Mesenchymal stem cell (in vitro differentiated cells and primary cell): ENCODE measurements at regions not wholly inside any gene's neighbourhood (a gene's known extent, or its start where the extent isn't known, plus 50 kb on each side); places are given as distances from the start of the nearest gene placed in this dataset.
A peak's percentile ranks its signal among the peaks of the same experiment; 100 is the strongest.

Source experiments
- DNase-seq: peaks from one replicate; pipeline ENCODE4 v3.0.0-alpha.2; 2013
- H2AFZ ChIP-seq: one replicate; pipeline ENCODE4 v1.6.1; 2013; ENCODE audit warnings: low read depth, mild to moderate bottlenecking, control low read depth, inconsistent platforms, low read length, moderate library complexity
- H2AK5ac ChIP-seq: 2 replicates; pipeline ENCODE4 v1.6.1; 2013; ENCODE audit warnings: low read length, moderate library complexity, mild to moderate bottlenecking, inconsistent platforms; ENCODE audit not compliant: severe bottlenecking
- H2BK120ac ChIP-seq: one replicate; pipeline ENCODE4 v1.6.1; 2013; ENCODE audit warnings: low read depth, mild to moderate bottlenecking, inconsistent platforms, low read length, moderate library complexity
- H2BK12ac ChIP-seq, 2 experiments: one replicate each; pipeline ENCODE4 v1.6.1; 2013; ENCODE audit warnings: inconsistent platforms in 2 of 2, low read length in 2 of 2, mild to moderate bottlenecking in 2 of 2, moderate library complexity in 2 of 2, control low read depth in 1 of 2
- H2BK15ac ChIP-seq: one replicate; pipeline ENCODE4 v1.6.1; 2013; ENCODE audit warnings: mild to moderate bottlenecking, low read depth, inconsistent platforms; ENCODE audit not compliant: poor library complexity, severe bottlenecking
- H2BK5ac ChIP-seq: 2 replicates; pipeline ENCODE4 v1.6.1; 2013; ENCODE audit warnings: low read depth, mild to moderate bottlenecking, low read length, control low read depth, inconsistent platforms; ENCODE audit not compliant: poor library complexity, severe bottlenecking
- H3K14ac ChIP-seq, 2 experiments: one replicate each; pipeline ENCODE4 v1.6.1; 2013; ENCODE audit warnings: inconsistent platforms in 2 of 2, low read length in 2 of 2, control low read depth in 1 of 2, mild to moderate bottlenecking in 1 of 2, moderate library complexity in 1 of 2
- H3K18ac ChIP-seq, 2 experiments: one replicate each; pipeline ENCODE4 v1.6.1; 2013; ENCODE audit warnings: inconsistent platforms in 2 of 2, low read length in 2 of 2, control low read depth in 1 of 2, low read depth in 1 of 2, mild to moderate bottlenecking in 1 of 2
- H3K23ac ChIP-seq, 2 experiments: one replicate each; pipeline ENCODE4 v1.6.1; 2013; ENCODE audit warnings: inconsistent platforms in 2 of 2, low read length in 2 of 2, mild to moderate bottlenecking in 2 of 2, moderate library complexity in 2 of 2, control low read depth in 1 of 2
- H3K27ac ChIP-seq: 2 replicates; pipeline ENCODE4 v1.5.1; 2013; ENCODE audit warnings: mild to moderate bottlenecking, moderate library complexity, low read length, control low read depth, inconsistent platforms; ENCODE audit not compliant: poor library complexity, severe bottlenecking
- H3K27me3 ChIP-seq, 2 experiments: 2 replicates each; pipeline versions ENCODE4 v1.6.1 to v1.7.0; 2013; ENCODE audit warnings: low read length in 2 of 2, mild to moderate bottlenecking in 2 of 2, moderate library complexity in 2 of 2, control low read depth in 1 of 2, inconsistent platforms in 1 of 2; ENCODE audit not compliant: control insufficient read depth in 1 of 2, insufficient read depth in 1 of 2
- H3K36me3 ChIP-seq, 2 experiments: 2 replicates each; pipeline versions ENCODE4 v1.6.1 to v1.7.0; 2013; ENCODE audit warnings: low read length in 2 of 2, control low read depth in 1 of 2, inconsistent platforms in 1 of 2, low read depth in 1 of 2, mild to moderate bottlenecking in 1 of 2; ENCODE audit not compliant: insufficient read depth in 2 of 2, control insufficient read depth in 1 of 2
- H3K4ac ChIP-seq, 2 experiments: one replicate each; pipeline ENCODE4 v1.6.1; 2013; ENCODE audit warnings: inconsistent platforms in 2 of 2, low read length in 2 of 2, mild to moderate bottlenecking in 2 of 2, moderate library complexity in 2 of 2, control low read depth in 1 of 2, low read depth in 1 of 2
- H3K4me1 ChIP-seq: 2 replicates; pipeline ENCODE4 v1.6.1; 2013; ENCODE audit warnings: low read depth, low read length, control low read depth; ENCODE audit not compliant: control insufficient read depth, insufficient read depth
- H3K4me2 ChIP-seq: 2 replicates; pipeline ENCODE4 v1.6.1; 2013; ENCODE audit warnings: low read length, mild to moderate bottlenecking, inconsistent platforms; ENCODE audit not compliant: poor library complexity, severe bottlenecking
- H3K4me3 ChIP-seq, 2 experiments: 2 replicates each; pipeline versions ENCODE4 v1.5.1 to v1.7.0; 2013; ENCODE audit warnings: low read length in 2 of 2, mild to moderate bottlenecking in 2 of 2, control low read depth in 1 of 2, low read depth in 1 of 2; ENCODE audit not compliant: insufficient read depth in 1 of 2
- H3K79me1 ChIP-seq: replicated peaks from 2 replicates; pipeline ENCODE4 v1.6.1; 2013; ENCODE audit warnings: mild to moderate bottlenecking, control low read depth, low read length, inconsistent platforms; ENCODE audit not compliant: poor library complexity, severe bottlenecking
- H3K9ac ChIP-seq: 2 replicates; pipeline ENCODE4 v1.7.0; 2013; ENCODE audit warnings: mild to moderate bottlenecking, low read length, moderate library complexity
- H3K9me3 ChIP-seq: 2 replicates; pipeline ENCODE4 v1.7.0; 2013; ENCODE audit warnings: mild to moderate bottlenecking, low read length; ENCODE audit not compliant: control insufficient read depth
- H4K8ac ChIP-seq: one replicate; pipeline ENCODE4 v1.6.1; 2013; ENCODE audit warnings: inconsistent platforms, mild to moderate bottlenecking, low read length, moderate library complexity
- H4K91ac ChIP-seq: one replicate; pipeline ENCODE4 v1.6.1; 2013; ENCODE audit warnings: mild to moderate bottlenecking, low read length, inconsistent platforms
- WGBS: methylation state at CpG from one replicate; pipeline ENCODE4 v1.1.7; 2013; ENCODE audit warnings: mixed read lengths; 5-methylcytosine and 5-hydroxymethylcytosine counted together

DNA sequence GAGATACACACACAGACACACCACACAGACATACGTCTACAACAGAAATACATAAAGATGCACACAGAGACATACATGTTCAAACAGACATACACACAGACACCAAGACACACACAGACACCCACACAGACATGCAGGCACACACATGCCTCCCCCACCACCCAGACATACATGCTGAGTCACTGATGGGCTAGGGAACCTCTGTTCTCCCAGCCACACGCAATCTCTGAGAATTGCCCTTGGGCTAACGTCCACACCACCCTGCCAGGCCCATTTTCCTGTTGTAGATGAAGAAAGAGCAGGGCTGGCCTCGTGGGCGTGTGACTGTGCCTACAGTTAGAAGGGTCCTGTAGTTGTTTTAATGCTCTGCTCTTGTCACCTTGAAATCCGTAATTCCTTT, 261.9 kb downstream of the KCNRG start:
- no peak overlapping the region for H3K27ac ChIP-seq
- no peak overlapping the region for H2BK120ac ChIP-seq
- no peak overlapping the region for H2BK15ac ChIP-seq
- H2BK12ac ChIP-seq: no peak overlapping the region
- no peak overlapping the region for H2AFZ ChIP-seq
- H3K9me3 ChIP-seq: no peaks in the 10 kb centered on the region
- H3K4ac ChIP-seq: no peak overlapping the region
- H3K18ac ChIP-seq: no peak overlapping the region
- no peak for DNase-seq
- no peaks in the 10 kb centered on the region for H3K36me3 ChIP-seq
- H2BK5ac ChIP-seq: no peak overlapping the region
- no peaks in the 10 kb centered on the region for H3K79me1 ChIP-seq
- H3K4me3 ChIP-seq: no peak overlapping the region
- no peak overlapping the region for H2AK5ac ChIP-seq
- no peak overlapping the region for H3K9ac ChIP-seq
- H3K14ac ChIP-seq: peak overlapping the region in 1 of 2 experiments; percentile 64
- H3K27me3 ChIP-seq: no peaks in the 10 kb centered on the region
- H3K4me2 ChIP-seq: no peak overlapping the region
- H4K91ac ChIP-seq: peak overlapping the region; percentile 41
- no peak overlapping the region for H4K8ac ChIP-seq
- no peak overlapping the region for H3K23ac ChIP-seq
- no peaks in the 10 kb centered on the region for H3K4me1 ChIP-seq
- 93% methylated on average over 6 of the region's 6 CpGs for WGBS

GRCh38 chr13:50277906-50278305, 262.7 kb downstream of the KCNRG start:
- no peak overlapping the region for H2BK5ac ChIP-seq
- no peak overlapping the region for H2BK120ac ChIP-seq
- no peak overlapping the region for H2BK12ac ChIP-seq
- H3K18ac ChIP-seq: no peak overlapping the region
- H2AFZ ChIP-seq: no peak overlapping the region
- H3K9ac ChIP-seq: no peak overlapping the region
- H4K91ac ChIP-seq: no peak overlapping the region
- 89% methylated on average over 7 of the region's 7 CpGs for WGBS
- no peaks in the 10 kb centered on the region for H3K9me3 ChIP-seq
- no peak overlapping the region for H3K4me2 ChIP-seq
- H2AK5ac ChIP-seq: no peak overlapping the region
- H3K14ac ChIP-seq: no peak overlapping the region
- no peak overlapping the region for H3K23ac ChIP-seq
- no peaks in the 10 kb centered on the region for H3K36me3 ChIP-seq
- no peak overlapping the region for H3K27ac ChIP-seq
- no peak overlapping the region for H3K4ac ChIP-seq
- H3K4me1 ChIP-seq: no peaks in the 10 kb centered on the region
- H2BK15ac ChIP-seq: no peak overlapping the region
- no peaks in the 10 kb centered on the region for H3K79me1 ChIP-seq
- no peak overlapping the region for H4K8ac ChIP-seq
- no peak for DNase-seq
- no peaks in the 10 kb centered on the region for H3K27me3 ChIP-seq
- H3K4me3 ChIP-seq: no peak overlapping the region

DNA sequence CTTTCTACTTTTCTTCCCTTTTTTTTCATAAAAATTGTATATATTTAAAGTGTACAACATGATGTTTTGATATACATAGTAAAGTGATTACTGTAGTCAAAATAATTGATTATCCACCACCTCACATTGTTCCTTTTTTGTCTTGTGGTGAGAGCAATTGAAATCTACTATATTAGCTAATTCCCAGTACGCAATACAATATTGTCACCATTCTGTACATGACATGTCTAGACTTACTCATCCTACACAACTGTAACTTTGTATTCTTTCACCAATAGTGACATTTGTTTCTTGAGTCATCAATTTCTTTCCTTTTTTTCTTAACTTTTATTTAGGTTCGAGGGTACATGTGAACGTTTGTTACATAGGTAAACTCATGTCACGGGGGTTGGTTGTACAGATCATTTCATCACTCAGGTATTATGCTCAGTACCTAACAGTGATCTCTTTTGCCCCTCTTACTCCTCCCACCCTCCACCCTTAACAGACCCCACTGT, 265.2 kb downstream of the KCNRG start:
- Histone ChIP-seq H3K9me3 (no peaks in the 10 kb centered on the region), H3K4me1 (no peaks in the 10 kb centered on the region), H2BK15ac (no peak overlapping the region), H2BK12ac (no peak overlapping the region), H2AK5ac (no peak overlapping the region), H3K23ac (no peak overlapping the region), H3K4me2 (no peak overlapping the region), H3K36me3 (no peaks in the 10 kb centered on the region), H3K27ac (no peak overlapping the region), H3K18ac (no peak overlapping the region), H3K27me3 (no peaks in the 10 kb centered on the region), H3K9ac (no peak overlapping the region), H2BK5ac (no peak overlapping the region), H4K8ac (no peak overlapping the region), H2BK120ac (no peak overlapping the region), H3K14ac (no peak overlapping the region), H3K4me3 (no peak overlapping the region), H3K4ac (no peak overlapping the region), H4K91ac (no peak overlapping the region), H3K79me1 (no peaks in the 10 kb centered on the region), H2AFZ (no peak overlapping the region)
- DNase-seq: no peak
- 96% methylated on average over 4 of the region's 4 CpGs for WGBS

DNA sequence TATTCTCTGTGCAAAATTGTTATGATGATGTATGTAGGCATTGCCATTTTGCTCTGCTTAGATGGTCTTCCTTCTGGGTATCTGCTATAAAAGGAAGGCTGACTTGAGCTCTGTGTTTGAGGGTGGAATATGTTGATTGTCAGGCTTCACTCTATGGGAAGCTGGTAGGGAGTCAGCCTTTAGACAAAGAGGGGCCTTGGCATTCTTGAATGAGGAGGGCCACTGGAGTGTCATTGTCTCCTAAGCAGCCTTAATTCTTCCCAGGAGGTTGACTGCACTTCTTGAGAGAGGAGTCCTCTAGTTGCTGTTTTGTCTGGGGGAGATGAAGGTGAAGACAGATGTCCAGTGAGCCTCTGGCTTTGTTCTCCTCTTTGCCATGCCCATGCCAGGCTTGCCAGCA, 266.8 kb downstream of the KCNRG start:
- Histone ChIP-seq H2BK5ac (no peak overlapping the region), H2AFZ (no peak overlapping the region), H3K18ac (no peak overlapping the region), H3K4me2 (no peak overlapping the region), H3K14ac (peak overlapping the region in 1 of 2 experiments; percentile 32), H2AK5ac (no peak overlapping the region), H3K36me3 (no peaks in the 10 kb centered on the region), H3K4me3 (no peak overlapping the region), H3K27me3 (no peaks in the 10 kb centered on the region), H3K9ac (no peak overlapping the region), H3K23ac (no peak overlapping the region), H3K79me1 (no peaks in the 10 kb centered on the region), H3K9me3 (no peaks in the 10 kb centered on the region), H4K91ac (no peak overlapping the region), H4K8ac (no peak overlapping the region), H3K4ac (no peak overlapping the region), H2BK15ac (no peak overlapping the region), H3K27ac (no peak overlapping the region), H2BK12ac (no peak overlapping the region), H3K4me1 (no peaks in the 10 kb centered on the region), H2BK120ac (no peak overlapping the region)
- DNase-seq: no peak
